DMS114 treated with DMSO at 0.1 percent for 48 hours (cell line): ENCODE measurements at regions not wholly inside any gene's neighbourhood (a gene's known extent, or its start where the extent isn't known, plus 50 kb on each side); places are given as distances from the start of the nearest gene placed in this dataset.

ENCODE experiments used
- DNase-seq: peaks from one replicate; lab custom pipeline; 2025; ENCODE audit not compliant: unreplicated experiment; lab: John Stamatoyannopoulos, UW

GRCh38 chr6:134866563-134866962, 83.3 kb downstream of the ALDH8A1 start:
- no peak for DNase-seq

GRCh38 chr6:134864558-134864957, 85.3 kb downstream of the ALDH8A1 start:
- DNase-seq, result no peak

- no peak for DNase-seq
Observed at GRCh38 chr6:134863763-134864510, 86.0 kb downstream of the ALDH8A1 start.

GRCh38 chr6:134854366-134854765, 95.5 kb downstream of the ALDH8A1 start:
- no peak for DNase-seq

- DNase-seq, result no peak
Observed at GRCh38 chr6:134853111-134854055, 96.5 kb downstream of the ALDH8A1 start.

GRCh38 chr6:134851548-134851947, 98.4 kb downstream of the ALDH8A1 start:
- DNase-seq, result no peak

- DNase-seq, result no peak
Observed at GRCh38 chr6:134850721-134851305, 99.1 kb downstream of the ALDH8A1 start.

GRCh38 chr6:134849920-134850447, 99.9 kb downstream of the ALDH8A1 start:
- no peak for DNase-seq

- no peak for DNase-seq
Observed at GRCh38 chr6:134848076-134848475, 101.8 kb downstream of the ALDH8A1 start.

- no peak for DNase-seq
Observed at GRCh38 chr6:134846865-134847264, 103.0 kb downstream of the ALDH8A1 start.

GRCh38 chr6:134846031-134846430, 103.9 kb downstream of the ALDH8A1 start:
- DNase-seq, result no peak

- no peak for DNase-seq
Observed at GRCh38 chr6:134844120-134844519, 105.8 kb downstream of the ALDH8A1 start.

GRCh38 chr6:134840086-134840867, 109.6 kb downstream of the ALDH8A1 start:
- no peak for DNase-seq

GRCh38 chr6:134835993-134836392, 113.9 kb downstream of the ALDH8A1 start:
- DNase-seq, result no peak

- DNase-seq, result no peak
Observed at GRCh38 chr6:134830940-134831339, 119.0 kb downstream of the ALDH8A1 start.

- no peak for DNase-seq
Observed at GRCh38 chr6:134830194-134830593, 119.7 kb downstream of the ALDH8A1 start.

GRCh38 chr6:134828641-134829040, 121.3 kb downstream of the ALDH8A1 start:
- DNase-seq, result no peak

- DNase-seq, result no peak
Observed at GRCh38 chr6:134826889-134827737, 122.8 kb downstream of the ALDH8A1 start.

- DNase-seq, result no peak
Observed at GRCh38 chr6:134823710-134824034, 126.2 kb downstream of the ALDH8A1 start.
